K562 (cell line): ENCODE measurements at regions not wholly inside any gene's neighbourhood (a gene's known extent, or its start where the extent isn't known, plus 50 kb on each side); places are given as distances from the start of the nearest gene placed in this dataset.

Experiments used
- ATAC-seq: fragments of 200-7000 bp; cut with Tn5 transposase; 3 replicates; pipeline ENCODE4 v1.9.1; 2020; ENCODE audit warnings: moderate library complexity
- BruUV-seq: library from RNA; stranded (reverse); fragments of 400-500 nt; replicated peaks from 2 replicates; lab custom pipeline; 2021; lab: Mats Ljungman, UMichigan
- CTCF ChIA-PET: fragments of 300-600 bp; formaldehyde crosslinking; extraction: SDS; loops from one replicate; lab custom pipeline; 2021; ENCODE audit warnings: low intra/inter-chr PET ratio; lab: Yijun Ruan, JAX
- POLR2A ChIA-PET: fragments of 300-600, 350-650 bp; sonication (Branson Sonifier 250); formaldehyde crosslinking; extraction: SDS; loops from one replicate; lab custom pipeline; 2021; ENCODE audit warnings: antibody characterized with exemption, inconsistent platforms; lab: Yijun Ruan, JAX
- DNase-seq, 4 experiments: peaks; one replicate each; pipeline versions ENCODE4 v3.0.0 to v3.0.0-alpha.2; 2011 to 2018; ENCODE audit warnings: low spot score in 3 of 4, mixed read lengths in 3 of 4; ENCODE audit errors: extremely low read depth in 1 of 4
- FAIRE-seq: peaks from 2 replicates; lab custom pipeline; 2011; peaks lifted over from hg19 to GRCh38; lab: Jason Lieb, UNC
- H2AFZ ChIP-seq: 2 replicates; pipeline ENCODE4 v1.6.0; 2011; ENCODE audit warnings: low read depth, low read length, control low read depth, inconsistent platforms
- H3K27ac ChIP-seq: fragments of 200-600 bp; 3 replicates; pipeline ENCODE4 v1.8.0; 2011; ENCODE audit warnings: low read depth, mild to moderate bottlenecking, control low read depth, inconsistent platforms, low read length, moderate library complexity, mixed read lengths; ENCODE audit errors: extremely low read depth
- H3K27me3 ChIP-seq, 2 experiments: fragments of 300-600 bp in 1 of 2; 2 replicates in 1 of 2; 3 replicates in 1 of 2; pipeline versions ENCODE4 v1.6.0 to v1.8.0; 2011; ENCODE audit warnings: inconsistent platforms in 2 of 2, low read length in 2 of 2, mild to moderate bottlenecking in 1 of 2, mixed read lengths in 1 of 2, moderate library complexity in 1 of 2; ENCODE audit not compliant: control insufficient read depth in 2 of 2, insufficient read depth in 2 of 2
- H3K36me3 ChIP-seq: fragments of 300-600 bp; 3 replicates; pipeline ENCODE4 v1.8.0; 2011; ENCODE audit warnings: mild to moderate bottlenecking, low read length, inconsistent platforms; ENCODE audit not compliant: control insufficient read depth, insufficient read depth
- H3K4me1 ChIP-seq, 2 experiments: fragments of 200-600 bp in 1 of 2; replicated peaks in 1 of 2; 2 replicates in 1 of 2; 3 replicates in 1 of 2; pipeline versions ENCODE4 v1.5.1 to v1.8.0; 2011; ENCODE audit warnings: inconsistent platforms in 2 of 2, low read length in 2 of 2, mild to moderate bottlenecking in 1 of 2, mixed read lengths in 1 of 2, moderate library complexity in 1 of 2; ENCODE audit not compliant: control insufficient read depth in 2 of 2, insufficient read depth in 2 of 2
- H3K4me2 ChIP-seq: 2 replicates; pipeline ENCODE4 v1.6.1; 2011; ENCODE audit warnings: low read length, control low read depth, inconsistent platforms, mixed read lengths; ENCODE audit not compliant: insufficient read depth
- H3K4me3 ChIP-seq: fragments of 200-600 bp; sonication (generic), shearing (Covaris generic); 2 replicates; pipeline ENCODE4 v1.5.1; 2016; ENCODE audit warnings: control low read depth, inconsistent platforms
- H3K79me2 ChIP-seq: fragments of 200-600 bp; 3 replicates; pipeline ENCODE4 v1.8.0; 2011; ENCODE audit warnings: low read length, inconsistent platforms; ENCODE audit not compliant: control insufficient read depth, insufficient read depth
- H3K9ac ChIP-seq, 2 experiments: 2 replicates each; pipeline versions ENCODE4 v1.6.0 to v1.6.1; 2011; ENCODE audit warnings: low read depth in 2 of 2, low read length in 2 of 2, control low read depth in 1 of 2, inconsistent platforms in 1 of 2, mild to moderate bottlenecking in 1 of 2, mixed read lengths in 1 of 2; ENCODE audit not compliant: insufficient read depth in 1 of 2
- H3K9me1 ChIP-seq: one replicate; pipeline ENCODE4 v1.6.0; 2011; ENCODE audit warnings: inconsistent platforms, mild to moderate bottlenecking, low read length, moderate library complexity; ENCODE audit not compliant: control insufficient read depth, insufficient read depth
- H3K9me3 ChIP-seq: replicated peaks from 2 replicates; pipeline ENCODE4 v1.5.1; 2011; ENCODE audit warnings: low read depth, low read length, inconsistent platforms; ENCODE audit not compliant: control insufficient read depth, insufficient read depth
- H4K20me1 ChIP-seq: replicated peaks from 2 replicates; pipeline ENCODE4 v1.6.1; 2011; ENCODE audit warnings: low read length, inconsistent platforms, mixed read lengths; ENCODE audit not compliant: control insufficient read depth, insufficient read depth
- CHD4 ChIP-seq: fragments of 200-600 bp; sonication (generic); IDR thresholded peaks from 3 replicates; pipeline ENCODE4 v1.6.1; 2012; ENCODE audit warnings: low read depth, mild to moderate bottlenecking, mixed read lengths, low read length, inconsistent platforms; ENCODE audit not compliant: insufficient read depth, insufficient replicate concordance, poor library complexity, severe bottlenecking
- MCM7 ChIP-seq, 2 experiments: fragments of 450-650 bp; IDR thresholded peaks; 2 replicates each; pipeline ENCODE4 v1.6.1; 2016 to 2018
- TAF7 ChIP-seq: fragments of 450-650 bp; IDR thresholded peaks from 2 replicates; pipeline ENCODE4 v1.6.1; 2016; ENCODE audit warnings: missing genetic modification characterization, missing compliant biosample characterization
- ZFX ChIP-seq: sonication (generic); formaldehyde crosslinking; IDR thresholded peaks from 2 replicates; pipeline ENCODE4 v1.8.0; 2022; ENCODE audit warnings: mild to moderate bottlenecking, missing genetic modification reagents, moderate library complexity
- ZKSCAN8 ChIP-seq: fragments of 200-800 bp; sonication (Bioruptor generic); IDR thresholded peaks from 2 replicates; pipeline ENCODE4 v1.6.1; 2016; ENCODE audit warnings: missing genetic modification characterization, missing compliant biosample characterization
- ZNF76 ChIP-seq: fragments of 250-450 bp; sonication (Bioruptor Pico); IDR thresholded peaks from 2 replicates; pipeline ENCODE4 v1.4.0; 2020; ENCODE audit warnings: mild to moderate bottlenecking, moderate library complexity, borderline replicate concordance
- WGBS: fragments of 100-300 bp; shearing (Covaris generic); methylation state at CpG from one replicate; pipeline ENCODE4 v1.1.6; 2016; ENCODE audit warnings: low coverage, mixed read lengths; ENCODE audit not compliant: insufficient coverage; ENCODE audit errors: missing lambda C conversion rate; 5-methylcytosine and 5-hydroxymethylcytosine counted together
- in situ Hi-C: fragments of 300-500 bp; cut with MboI; formaldehyde crosslinking; loops from 4 replicates; pipeline ENCODE4 v1.15.0; 2018; ENCODE audit warnings: inconsistent platforms, mixed read lengths
- intact Hi-C: fragments of 100-400 bp; cut with micrococcal nuclease; formaldehyde crosslinking; loops from 2 replicates; pipeline ENCODE4 v1.14.2; 2022
- TF ChIP-seq, protein P1 (sequence below): fragments of 250-450 bp; sonication (Bioruptor Pico); IDR thresholded peaks from 2 replicates; pipeline ENCODE4 v1.5.0; 2020; ENCODE audit warnings: mild to moderate bottlenecking, borderline replicate concordance
- TF ChIP-seq, protein P2 (sequence below), 2 experiments: fragments of 450-650 bp in 1 of 2; IDR thresholded peaks; 2 replicates each; pipeline ENCODE4 v1.6.1; 2011 to 2017; ENCODE audit warnings: low read depth in 2 of 2, antibody characterized with exemption in 1 of 2, borderline replicate concordance in 1 of 2, low read length in 1 of 2, mild to moderate bottlenecking in 1 of 2, mixed read lengths in 1 of 2; ENCODE audit not compliant: control insufficient read depth in 1 of 2

DNA sequence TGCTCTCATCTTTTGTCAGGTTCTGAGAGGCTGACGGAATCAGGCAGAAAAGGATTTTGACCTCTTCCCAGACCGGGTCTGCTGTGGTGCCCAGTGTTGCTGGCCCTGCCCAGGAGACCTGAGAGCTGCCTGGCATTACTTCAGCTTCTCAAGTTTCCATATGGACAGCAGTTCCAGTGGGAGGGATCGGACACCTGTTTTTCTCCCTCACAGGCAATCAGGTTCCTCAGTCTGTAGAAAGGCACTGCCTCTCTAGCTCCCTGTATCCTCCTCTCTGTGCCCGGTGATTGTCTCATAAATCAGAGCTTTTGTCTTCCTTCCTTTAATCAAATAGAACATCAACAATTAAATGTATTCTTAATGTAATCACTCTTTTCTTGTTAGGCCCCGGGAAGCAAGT lies 198.7 kb downstream of the SEMA6A start:
- TF ChIP-seq ZNF76 (CRISPR knock-in tag) = no peak
- TF ChIP-seq ZKSCAN8 (CRISPR knock-in tag) = no peak
- no peak for TF ChIP-seq MCM7 (IDR thresholded peaks at IDR 0.05)
- TF ChIP-seq ZFX (CRISPR knock-in tag) = no peak
- TF ChIP-seq, protein P1, sequence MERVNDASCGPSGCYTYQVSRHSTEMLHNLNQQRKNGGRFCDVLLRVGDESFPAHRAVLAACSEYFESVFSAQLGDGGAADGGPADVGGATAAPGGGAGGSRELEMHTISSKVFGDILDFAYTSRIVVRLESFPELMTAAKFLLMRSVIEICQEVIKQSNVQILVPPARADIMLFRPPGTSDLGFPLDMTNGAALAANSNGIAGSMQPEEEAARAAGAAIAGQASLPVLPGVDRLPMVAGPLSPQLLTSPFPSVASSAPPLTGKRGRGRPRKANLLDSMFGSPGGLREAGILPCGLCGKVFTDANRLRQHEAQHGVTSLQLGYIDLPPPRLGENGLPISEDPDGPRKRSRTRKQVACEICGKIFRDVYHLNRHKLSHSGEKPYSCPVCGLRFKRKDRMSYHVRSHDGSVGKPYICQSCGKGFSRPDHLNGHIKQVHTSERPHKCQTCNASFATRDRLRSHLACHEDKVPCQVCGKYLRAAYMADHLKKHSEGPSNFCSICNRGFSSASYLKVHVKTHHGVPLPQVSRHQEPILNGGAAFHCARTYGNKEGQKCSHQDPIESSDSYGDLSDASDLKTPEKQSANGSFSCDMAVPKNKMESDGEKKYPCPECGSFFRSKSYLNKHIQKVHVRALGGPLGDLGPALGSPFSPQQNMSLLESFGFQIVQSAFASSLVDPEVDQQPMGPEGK (CRISPR knock-in tag) = no peak
- TF ChIP-seq CHD4 = no peak
- TF ChIP-seq TAF7 (tag) = no peak
- TF ChIP-seq, protein P2, sequence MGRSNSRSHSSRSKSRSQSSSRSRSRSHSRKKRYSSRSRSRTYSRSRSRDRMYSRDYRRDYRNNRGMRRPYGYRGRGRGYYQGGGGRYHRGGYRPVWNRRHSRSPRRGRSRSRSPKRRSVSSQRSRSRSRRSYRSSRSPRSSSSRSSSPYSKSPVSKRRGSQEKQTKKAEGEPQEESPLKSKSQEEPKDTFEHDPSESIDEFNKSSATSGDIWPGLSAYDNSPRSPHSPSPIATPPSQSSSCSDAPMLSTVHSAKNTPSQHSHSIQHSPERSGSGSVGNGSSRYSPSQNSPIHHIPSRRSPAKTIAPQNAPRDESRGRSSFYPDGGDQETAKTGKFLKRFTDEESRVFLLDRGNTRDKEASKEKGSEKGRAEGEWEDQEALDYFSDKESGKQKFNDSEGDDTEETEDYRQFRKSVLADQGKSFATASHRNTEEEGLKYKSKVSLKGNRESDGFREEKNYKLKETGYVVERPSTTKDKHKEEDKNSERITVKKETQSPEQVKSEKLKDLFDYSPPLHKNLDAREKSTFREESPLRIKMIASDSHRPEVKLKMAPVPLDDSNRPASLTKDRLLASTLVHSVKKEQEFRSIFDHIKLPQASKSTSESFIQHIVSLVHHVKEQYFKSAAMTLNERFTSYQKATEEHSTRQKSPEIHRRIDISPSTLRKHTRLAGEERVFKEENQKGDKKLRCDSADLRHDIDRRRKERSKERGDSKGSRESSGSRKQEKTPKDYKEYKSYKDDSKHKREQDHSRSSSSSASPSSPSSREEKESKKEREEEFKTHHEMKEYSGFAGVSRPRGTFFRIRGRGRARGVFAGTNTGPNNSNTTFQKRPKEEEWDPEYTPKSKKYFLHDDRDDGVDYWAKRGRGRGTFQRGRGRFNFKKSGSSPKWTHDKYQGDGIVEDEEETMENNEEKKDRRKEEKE (IDR thresholded peaks at IDR 0.05; ENCODE audit: borderline replicate concordance in 1 of 2, control insufficient read depth in 1 of 2, low read depth in 2 of 2, low read length in 1 of 2) = no peak
- in situ Hi-C loops = no loop called here
- H3K9me3 ChIP-seq = no peaks in the 10 kb centered on the region
- H3K27me3 ChIP-seq = no peaks in the 10 kb centered on the region; a peak in 1 of 5 replicates
- no peak overlapping the region for H3K4me3 ChIP-seq
- H3K79me2 ChIP-seq = no peaks in the 10 kb centered on the region
- H3K9ac ChIP-seq = no peak overlapping the region
- H2AFZ ChIP-seq = no peak overlapping the region
- ATAC-seq (no peak), DNase-seq (no peak), FAIRE-seq (no peak)
- 16% methylated on average over 5 of the region's 5 CpGs for WGBS
- no peaks in the 10 kb centered on the region for H3K36me3 ChIP-seq
- H3K4me2 ChIP-seq = no peak overlapping the region
- no peak overlapping the region for H3K27ac ChIP-seq
- intact Hi-C loops = no loop called here
- H3K9me1 ChIP-seq = no peaks in the 10 kb centered on the region
- H4K20me1 ChIP-seq = no peaks in the 10 kb centered on the region
- peaks cover 0 to under 1% of the 10 kb centered on the region in 2 experiments; a peak in 1 of 5 replicates for H3K4me1 ChIP-seq
- ChIA-PET POLR2A (no interaction called here), CTCF (no interaction called here)
- no TSS peak for BruUV-seq
